ENCODE measurements at regions not wholly inside any gene's neighbourhood (a gene's known extent, or its start where the extent isn't known, plus 50 kb on each side); places are given as distances from the start of the nearest gene placed in this dataset.

- no peaks in the 10 kb centered on the region for H3K27me3 ChIP-seq
- no peak overlapping the region for H3K27ac ChIP-seq
- TF ChIP-seq, protein P1, sequence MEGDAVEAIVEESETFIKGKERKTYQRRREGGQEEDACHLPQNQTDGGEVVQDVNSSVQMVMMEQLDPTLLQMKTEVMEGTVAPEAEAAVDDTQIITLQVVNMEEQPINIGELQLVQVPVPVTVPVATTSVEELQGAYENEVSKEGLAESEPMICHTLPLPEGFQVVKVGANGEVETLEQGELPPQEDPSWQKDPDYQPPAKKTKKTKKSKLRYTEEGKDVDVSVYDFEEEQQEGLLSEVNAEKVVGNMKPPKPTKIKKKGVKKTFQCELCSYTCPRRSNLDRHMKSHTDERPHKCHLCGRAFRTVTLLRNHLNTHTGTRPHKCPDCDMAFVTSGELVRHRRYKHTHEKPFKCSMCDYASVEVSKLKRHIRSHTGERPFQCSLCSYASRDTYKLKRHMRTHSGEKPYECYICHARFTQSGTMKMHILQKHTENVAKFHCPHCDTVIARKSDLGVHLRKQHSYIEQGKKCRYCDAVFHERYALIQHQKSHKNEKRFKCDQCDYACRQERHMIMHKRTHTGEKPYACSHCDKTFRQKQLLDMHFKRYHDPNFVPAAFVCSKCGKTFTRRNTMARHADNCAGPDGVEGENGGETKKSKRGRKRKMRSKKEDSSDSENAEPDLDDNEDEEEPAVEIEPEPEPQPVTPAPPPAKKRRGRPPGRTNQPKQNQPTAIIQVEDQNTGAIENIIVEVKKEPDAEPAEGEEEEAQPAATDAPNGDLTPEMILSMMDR (IDR thresholded peaks at IDR 0.05), result no peak
- H3K4me1 ChIP-seq, result no peaks in the 10 kb centered on the region
- H3K36me3 ChIP-seq, result no peaks in the 10 kb centered on the region
- no peak for DNase-seq (ENCODE audit: low spot score)
- H3K4me3 ChIP-seq, result no peak overlapping the region
- H3K9me3 ChIP-seq, result peaks cover 0 to 11% of the 10 kb centered on the region in 2 donors
Measured at GRCh38 chr13:38283346-38283745, 66.3 kb upstream of the UFM1 start.

GRCh38 chr13:38265132-38265497, 84.5 kb upstream of the UFM1 start:
- H3K36me3 ChIP-seq, result no peaks in the 10 kb centered on the region
- no peaks in the 10 kb centered on the region for H3K4me1 ChIP-seq
- no peaks in the 10 kb centered on the region for H3K9me3 ChIP-seq
- TF ChIP-seq, protein P1 (IDR thresholded peaks at IDR 0.05), result no peak
- H3K27ac ChIP-seq, result no peak overlapping the region
- no peak for DNase-seq (ENCODE audit: low spot score)
- H3K27me3 ChIP-seq, result no peaks in the 10 kb centered on the region
- no peak overlapping the region for H3K4me3 ChIP-seq

DNA sequence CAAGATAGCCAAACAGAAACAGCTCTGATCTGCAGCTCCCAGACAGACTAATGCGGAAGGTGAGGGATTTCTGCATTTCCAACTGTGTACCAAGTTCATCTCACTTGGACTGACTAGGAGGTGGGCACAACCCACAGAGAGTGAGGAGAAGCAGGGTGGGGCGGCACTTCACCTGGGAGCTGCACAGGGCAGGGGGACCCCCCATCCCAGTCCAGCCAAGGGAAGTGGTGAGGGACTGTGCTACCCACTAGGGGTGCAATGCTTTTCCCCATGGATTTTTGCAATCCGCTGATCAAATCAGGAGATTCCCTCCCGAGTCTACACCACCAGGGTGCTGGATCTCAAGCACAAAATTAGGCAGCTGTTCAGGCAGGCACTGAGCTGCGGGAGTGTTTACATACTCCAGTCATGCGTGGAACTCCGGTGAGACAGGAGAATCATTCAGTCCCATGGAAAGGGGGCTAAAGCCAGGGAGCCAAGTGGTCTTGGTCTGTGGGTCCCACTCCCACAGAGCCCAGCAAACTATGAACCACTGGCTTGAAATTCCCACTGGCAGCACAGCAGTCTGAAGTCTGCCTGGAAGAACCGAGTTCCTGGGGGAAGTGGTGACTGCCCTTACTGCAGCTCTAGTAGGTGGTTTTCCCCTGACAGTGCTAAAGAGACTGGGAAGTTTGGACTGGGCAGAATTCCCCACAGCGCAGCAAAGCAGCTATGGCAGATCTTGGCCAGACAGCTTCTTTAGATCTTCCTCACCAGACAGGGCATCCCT, 85.1 kb upstream of the UFM1 start:
- H3K36me3 ChIP-seq, result no peaks in the 10 kb centered on the region
- H3K27ac ChIP-seq, result no peak overlapping the region
- no peaks in the 10 kb centered on the region for H3K27me3 ChIP-seq
- no peaks in the 10 kb centered on the region for H3K4me1 ChIP-seq
- H3K9me3 ChIP-seq, result no peaks in the 10 kb centered on the region
- TF ChIP-seq, protein P1 (IDR thresholded peaks at IDR 0.05), result no peak
- H3K4me3 ChIP-seq, result no peak overlapping the region
- no peak for DNase-seq (ENCODE audit: low spot score)

GRCh38 chr13:38262211-38262610, 87.4 kb upstream of the UFM1 start:
- Histone ChIP-seq H3K4me3 (no peak overlapping the region), H3K36me3 (no peaks in the 10 kb centered on the region)
- TF ChIP-seq, protein P1 (IDR thresholded peaks at IDR 0.05), result no peak

GRCh38 chr13:38255600-38255999, 94.1 kb upstream of the UFM1 start:
- H3K9me3 ChIP-seq, result no peaks in the 10 kb centered on the region
- no peak for DNase-seq (ENCODE audit: low spot score)

More at GRCh38 chr13:38262211-38262610, 87.4 kb upstream of the UFM1 start:
- no peaks in the 10 kb centered on the region for H3K9me3 ChIP-seq
- no peak overlapping the region for H3K27ac ChIP-seq
- no peaks in the 10 kb centered on the region for H3K4me1 ChIP-seq
- no peaks in the 10 kb centered on the region for H3K27me3 ChIP-seq
- no peak for DNase-seq (ENCODE audit: low spot score)

More at GRCh38 chr13:38255600-38255999, 94.1 kb upstream of the UFM1 start:
- Histone ChIP-seq H3K4me3 (no peak overlapping the region), H3K36me3 (no peaks in the 10 kb centered on the region), H3K27ac (no peak overlapping the region), H3K27me3 (no peaks in the 10 kb centered on the region), H3K4me1 (no peaks in the 10 kb centered on the region)
- TF ChIP-seq, protein P1 (IDR thresholded peaks at IDR 0.05), result no peak

All from right atrium auricular region (tissue), 2 donors.